ENCODE measurements at regions not wholly inside any gene's neighbourhood (a gene's known extent, or its start where the extent isn't known, plus 50 kb on each side); places are given as distances from the start of the nearest gene placed in this dataset.

DNA sequence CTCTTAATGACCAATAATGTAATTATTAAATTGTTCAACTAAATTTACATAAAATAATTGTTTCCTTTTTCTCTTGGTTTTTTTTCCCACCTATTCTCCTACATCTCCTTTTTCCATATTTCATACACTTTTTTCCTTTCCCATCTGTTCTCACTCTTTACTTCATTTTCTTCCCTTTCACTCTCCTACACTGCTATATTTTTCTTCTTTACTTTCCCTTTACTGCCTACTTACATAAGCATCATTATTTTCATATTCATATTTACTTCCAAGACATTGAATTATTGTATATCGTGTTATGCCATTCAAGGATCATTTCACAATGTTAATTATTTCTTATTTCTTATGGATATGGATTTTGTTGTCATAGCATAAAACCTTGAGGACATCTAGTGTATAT lies 1275.6 kb downstream of the NSUN3 start:
- TF ChIP-seq CTCF (IDR thresholded peaks at IDR 0.05) (no peak), POLR2AphosphoS5 (IDR thresholded peaks at IDR 0.05) (no peak)
